Neuronal stem cell (in vitro differentiated cells): ENCODE measurements at regions not wholly inside any gene's neighbourhood (a gene's known extent, or its start where the extent isn't known, plus 50 kb on each side); places are given as distances from the start of the nearest gene placed in this dataset.
A peak's percentile ranks its signal among the peaks of the same experiment; 100 is the strongest.

Source experiments
- DNase-seq: peaks from one replicate; pipeline ENCODE4 v3.0.0-alpha.2; 2013; ENCODE audit warnings: low spot score
- H2AFZ ChIP-seq: one replicate; pipeline ENCODE4 v1.6.1; 2013; ENCODE audit warnings: mild to moderate bottlenecking, low read length, inconsistent platforms
- H2AK5ac ChIP-seq: 2 replicates; pipeline ENCODE4 v1.6.1; 2013; ENCODE audit warnings: low read depth, mild to moderate bottlenecking, inconsistent platforms, low read length, moderate library complexity, mixed read lengths
- H2BK120ac ChIP-seq: 2 replicates; pipeline ENCODE4 v1.6.1; 2013; ENCODE audit warnings: low read depth, mild to moderate bottlenecking, inconsistent platforms, low read length, moderate library complexity, mixed read lengths
- H2BK12ac ChIP-seq: one replicate; pipeline ENCODE4 v1.6.1; 2013; ENCODE audit warnings: low read length, inconsistent platforms
- H2BK15ac ChIP-seq: 2 replicates; pipeline ENCODE4 v1.6.1; 2013; ENCODE audit warnings: mild to moderate bottlenecking, low read length, inconsistent platforms, mixed read lengths
- H2BK5ac ChIP-seq: one replicate; pipeline ENCODE4 v1.6.1; 2013; ENCODE audit warnings: inconsistent platforms, mild to moderate bottlenecking, low read length, moderate library complexity
- H3K14ac ChIP-seq: one replicate; pipeline ENCODE4 v1.6.1; 2013; ENCODE audit warnings: low read length, inconsistent platforms
- H3K18ac ChIP-seq: 2 replicates; pipeline ENCODE4 v1.6.1; 2013; ENCODE audit warnings: low read length, inconsistent platforms
- H3K23ac ChIP-seq: 2 replicates; pipeline ENCODE4 v1.6.1; 2013; ENCODE audit warnings: low read depth, mild to moderate bottlenecking, mixed read lengths, low read length, inconsistent platforms; ENCODE audit not compliant: poor library complexity
- H3K27ac ChIP-seq: replicated peaks from 3 replicates; pipeline ENCODE4 v1.5.1; 2013; ENCODE audit warnings: low read length, inconsistent platforms
- H3K27me3 ChIP-seq, 3 experiments: 2 replicates each; pipeline ENCODE4 v1.6.1; 2013; ENCODE audit warnings: low read length in 3 of 3, mild to moderate bottlenecking in 2 of 3, inconsistent platforms in 1 of 3, low read depth in 1 of 3, mixed read lengths in 1 of 3, moderate library complexity in 1 of 3; ENCODE audit not compliant: control insufficient read depth in 3 of 3, insufficient read depth in 3 of 3
- H3K36me3 ChIP-seq, 2 donors: replicated peaks in 1 of 2; 2 replicates each; pipeline ENCODE4 v1.6.1; 2013; ENCODE audit warnings: low read length in 2 of 2; ENCODE audit not compliant: control insufficient read depth in 2 of 2, insufficient read depth in 2 of 2
- H3K4ac ChIP-seq: 2 replicates; pipeline ENCODE4 v1.6.1; 2013; ENCODE audit warnings: inconsistent platforms, mild to moderate bottlenecking, low read length, moderate library complexity
- H3K4me1 ChIP-seq, 2 donors: 1 replicate in 1 of 2; 2 replicates in 1 of 2; pipeline ENCODE4 v1.6.1; 2013; ENCODE audit warnings: low read length in 2 of 2, low read depth in 1 of 2; ENCODE audit not compliant: control insufficient read depth in 2 of 2, insufficient read depth in 1 of 2
- H3K4me2 ChIP-seq: one replicate; pipeline ENCODE4 v1.6.1; 2013; ENCODE audit warnings: mild to moderate bottlenecking, low read length, inconsistent platforms; ENCODE audit not compliant: insufficient read depth, poor library complexity, severe bottlenecking
- H3K4me3 ChIP-seq, 2 donors: 2 replicates each; pipeline ENCODE4 v1.5.1; 2013; ENCODE audit warnings: low read length in 2 of 2, mild to moderate bottlenecking in 2 of 2, inconsistent platforms in 1 of 2, moderate library complexity in 1 of 2
- H3K79me1 ChIP-seq: one replicate; pipeline ENCODE4 v1.6.1; 2013; ENCODE audit warnings: low read depth, mild to moderate bottlenecking, inconsistent platforms, low read length, moderate library complexity
- H3K9ac ChIP-seq: one replicate; pipeline ENCODE4 v1.6.1; 2013; ENCODE audit warnings: mild to moderate bottlenecking, low read depth, low read length, inconsistent platforms; ENCODE audit not compliant: poor library complexity
- H3K9me3 ChIP-seq, 2 donors: replicated peaks in 1 of 2; 2 replicates each; pipeline versions ENCODE3 to v1.6.1; 2013; ENCODE audit warnings: low read length in 2 of 2, mild to moderate bottlenecking in 2 of 2, inconsistent platforms in 1 of 2, low read depth in 1 of 2, mixed read lengths in 1 of 2, moderate library complexity in 1 of 2; ENCODE audit not compliant: control insufficient read depth in 2 of 2, insufficient read depth in 1 of 2
- H4K8ac ChIP-seq: one replicate; pipeline ENCODE4 v1.6.1; 2013; ENCODE audit warnings: low read depth, mild to moderate bottlenecking, inconsistent platforms, low read length, moderate library complexity
- H4K91ac ChIP-seq: one replicate; pipeline ENCODE4 v1.6.1; 2013; ENCODE audit warnings: low read length, low read depth, mild to moderate bottlenecking, inconsistent platforms; ENCODE audit not compliant: poor library complexity
- WGBS, 2 donors: extraction: QIAGEN DNeasy Blood & Tissue Kit; methylation state at CpG; one replicate each; pipeline ENCODE4 v1.1.7; 2013; ENCODE audit warnings: missing lambda C conversion rate in 2 of 2, mixed read lengths in 1 of 2; ENCODE audit not compliant: insufficient read length in 2 of 2, insufficient replicate concordance in 1 of 2; ENCODE audit errors: extremely low coverage in 2 of 2; 5-methylcytosine and 5-hydroxymethylcytosine counted together

DNA sequence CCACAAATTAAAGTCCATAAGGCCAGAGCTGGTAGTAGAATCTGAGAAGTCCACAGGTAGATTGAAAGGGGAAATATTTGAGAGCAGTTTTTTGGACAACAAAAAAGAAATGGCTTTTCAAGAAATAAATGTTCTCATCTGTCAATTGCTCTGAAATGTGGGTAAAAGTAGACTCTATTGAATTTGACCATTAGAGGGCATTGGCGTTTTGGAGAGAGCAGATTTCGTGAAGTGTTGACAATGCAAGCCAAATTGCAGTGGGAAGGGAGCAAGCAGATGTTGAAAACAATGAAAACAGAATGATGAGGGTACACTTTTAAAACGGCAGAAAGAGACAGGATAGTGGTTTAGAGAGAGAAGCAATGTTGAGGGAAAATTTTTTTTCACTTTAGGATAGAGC lies 149.1 kb upstream of the FAM83B start:
- Histone ChIP-seq H4K8ac (no peak overlapping the region), H3K18ac (no peak overlapping the region), H3K36me3 (no peaks in the 10 kb centered on the region), H3K4ac (no peak overlapping the region), H2AFZ (peak overlapping the region; percentile 15), H2BK15ac (no peak overlapping the region), H3K4me2 (no peak overlapping the region), H3K14ac (no peak overlapping the region), H2BK12ac (no peak overlapping the region), H3K9me3 (no peaks in the 10 kb centered on the region), H3K4me1 (peaks cover 0 to 8% of the 10 kb centered on the region in 2 donors), H3K4me3 (no peak overlapping the region), H3K23ac (no peak overlapping the region), H3K27ac (no peak overlapping the region), H4K91ac (no peak overlapping the region), H3K79me1 (no peaks in the 10 kb centered on the region), H2BK5ac (no peak overlapping the region), H3K9ac (no peak overlapping the region), H2AK5ac (no peak overlapping the region), H3K27me3 (no peaks in the 10 kb centered on the region), H2BK120ac (no peak overlapping the region)
- WGBS, 2 donors, result no CpG with 5 or more reads among the region's 3 CpGs
- no peak for DNase-seq

DNA sequence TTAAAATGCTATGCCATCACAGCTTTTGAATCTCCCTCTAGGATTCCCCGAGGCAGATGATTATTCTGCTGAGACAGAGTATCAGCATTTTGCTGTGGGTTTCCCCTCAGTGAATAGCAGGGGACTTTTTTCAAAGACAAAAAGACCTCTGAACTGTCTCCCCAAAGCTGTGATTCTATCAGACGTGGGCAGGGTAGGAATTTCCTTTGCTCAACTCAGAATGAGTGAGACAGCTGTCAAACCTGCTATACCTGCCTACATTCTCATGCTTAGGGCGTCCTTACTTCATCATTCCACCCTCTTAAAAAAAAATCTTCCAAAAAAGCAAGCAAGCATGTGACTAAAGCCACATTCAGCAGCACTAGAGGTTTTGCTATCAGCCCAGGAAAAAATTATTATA lies 147.6 kb upstream of the FAM83B start:
- no peak for DNase-seq
- H3K9me3 ChIP-seq, result no peaks in the 10 kb centered on the region
- H2BK120ac ChIP-seq, result no peak overlapping the region
- no peak overlapping the region for H3K18ac ChIP-seq
- no peak overlapping the region for H2BK15ac ChIP-seq
- H2AFZ ChIP-seq, result peak overlapping the region; percentile 60
- no peaks in the 10 kb centered on the region for H3K27me3 ChIP-seq
- H3K4me3 ChIP-seq, result no peak overlapping the region
- H4K8ac ChIP-seq, result no peak overlapping the region
- H2AK5ac ChIP-seq, result no peak overlapping the region
- WGBS, 2 donors, result no CpG with 5 or more reads among the region's 3 CpGs
- H3K9ac ChIP-seq, result no peak overlapping the region
- no peak overlapping the region for H4K91ac ChIP-seq
- H3K23ac ChIP-seq, result no peak overlapping the region
- H3K4me2 ChIP-seq, result no peak overlapping the region
- H3K4ac ChIP-seq, result no peak overlapping the region
- no peak overlapping the region for H3K14ac ChIP-seq
- H3K36me3 ChIP-seq, result no peaks in the 10 kb centered on the region
- H2BK5ac ChIP-seq, result no peak overlapping the region
- H2BK12ac ChIP-seq, result no peak overlapping the region
- no peak overlapping the region for H3K27ac ChIP-seq
- no peaks in the 10 kb centered on the region for H3K79me1 ChIP-seq
- peaks cover 0 to 8% of the 10 kb centered on the region in 2 donors for H3K4me1 ChIP-seq

DNA sequence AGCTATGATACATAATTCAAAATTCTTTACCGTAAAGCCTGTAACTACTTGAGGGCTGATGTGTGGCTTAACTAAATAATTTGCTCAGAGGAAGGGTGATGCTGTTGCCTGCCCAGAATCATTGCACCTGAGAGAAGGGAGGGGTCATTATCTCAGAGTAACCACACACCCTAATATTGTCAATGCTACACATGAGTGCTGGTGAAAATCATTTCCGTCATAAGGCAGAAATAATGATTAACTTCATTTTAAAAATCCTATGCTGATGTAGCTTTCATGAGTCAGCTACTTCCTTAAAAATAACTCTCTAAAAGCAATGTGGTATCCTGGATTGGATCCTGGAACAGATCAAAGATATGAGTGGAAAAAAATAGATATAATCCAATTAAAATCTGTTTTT lies 146.4 kb upstream of the FAM83B start:
- Histone ChIP-seq H2BK12ac (no peak overlapping the region), H3K27ac (no peak overlapping the region), H3K36me3 (no peaks in the 10 kb centered on the region), H3K4me1 (peaks cover 0 to 8% of the 10 kb centered on the region in 2 donors), H2BK120ac (no peak overlapping the region), H3K4ac (no peak overlapping the region), H2AFZ (no peak overlapping the region), H2BK5ac (no peak overlapping the region), H3K23ac (no peak overlapping the region), H3K4me3 (no peak overlapping the region), H4K91ac (no peak overlapping the region), H3K79me1 (no peaks in the 10 kb centered on the region), H2AK5ac (no peak overlapping the region), H3K9me3 (no peaks in the 10 kb centered on the region), H3K27me3 (no peaks in the 10 kb centered on the region), H3K18ac (no peak overlapping the region), H3K9ac (no peak overlapping the region), H3K4me2 (no peak overlapping the region), H3K14ac (no peak overlapping the region), H4K8ac (no peak overlapping the region), H2BK15ac (no peak overlapping the region)
- no CpG with 5 or more reads among the region's 2 CpGs for WGBS, 2 donors
- no peak for DNase-seq

- no peak overlapping the region for H3K27ac ChIP-seq
- H3K27me3 ChIP-seq, result no peaks in the 10 kb centered on the region
- H3K4me2 ChIP-seq, result no peak overlapping the region
- H3K9ac ChIP-seq, result no peak overlapping the region
- no peak overlapping the region for H2BK5ac ChIP-seq
- no peak overlapping the region for H2AK5ac ChIP-seq
- no CpG with 5 or more reads among the region's 3 CpGs for WGBS, 2 donors
- no peak overlapping the region for H4K91ac ChIP-seq
- peaks cover 0 to 8% of the 10 kb centered on the region in 2 donors for H3K4me1 ChIP-seq
- no peak overlapping the region for H2BK120ac ChIP-seq
- H3K4me3 ChIP-seq, result no peak overlapping the region
- no peak overlapping the region for H2BK12ac ChIP-seq
- H3K18ac ChIP-seq, result no peak overlapping the region
- no peak overlapping the region for H2BK15ac ChIP-seq
- no peak overlapping the region for H3K14ac ChIP-seq
- no peak overlapping the region for H3K4ac ChIP-seq
- H3K79me1 ChIP-seq, result no peaks in the 10 kb centered on the region
- no peak overlapping the region for H4K8ac ChIP-seq
- no peaks in the 10 kb centered on the region for H3K9me3 ChIP-seq
- H2AFZ ChIP-seq, result no peak overlapping the region
- DNase-seq, result no peak
- H3K36me3 ChIP-seq, result no peaks in the 10 kb centered on the region
- no peak overlapping the region for H3K23ac ChIP-seq
Observed at GRCh38 chr6:54702772-54703171, 143.8 kb upstream of the FAM83B start.
